ENCODE measurements at regions not wholly inside any gene's neighbourhood (a gene's known extent, or its start where the extent isn't known, plus 50 kb on each side); places are given as distances from the start of the nearest gene placed in this dataset.

GRCh38 chr5:152527358-152528052 is 122.4 kb upstream of the NMUR2 start:
- no peak for TF ChIP-seq CTCF (IDR thresholded peaks at IDR 0.05)
- DNase-seq (no peak), ATAC-seq (ENCODE audit: low read depth) (no peak)
- Mint-ChIP-seq H3K4me3 (no peak overlapping the region), H3K27ac (no peak overlapping the region), H3K36me3 (ENCODE audit: low read depth) (no peaks in the 10 kb centered on the region), H3K27me3 (peaks cover 2% of the 10 kb centered on the region), H3K4me1 (peaks cover 9% of the 10 kb centered on the region), H3K9me3 (no peaks in the 10 kb centered on the region)
- POLR2A ChIA-PET: no interaction called here
- CTCF ChIA-PET: no interaction called here
- intact Hi-C loops (cut with micrococcal nuclease): no loop called here

GRCh38 chr5:152529440-152529839 is 124.4 kb upstream of the NMUR2 start:
- CTCF ChIA-PET: no interaction called here

GRCh38 chr5:152532714-152533113 is 127.6 kb upstream of the NMUR2 start:
- no peaks in the 10 kb centered on the region for H3K27me3 Mint-ChIP-seq
- H3K36me3 Mint-ChIP-seq (ENCODE audit: low read depth): no peaks in the 10 kb centered on the region
- intact Hi-C loops (cut with micrococcal nuclease): loop anchor here (5.0 kb wide), 1 partner anchor 615 kb away; no protein-coding TSS in a partner anchor
- H3K9me3 Mint-ChIP-seq: no peaks in the 10 kb centered on the region
- H3K27ac Mint-ChIP-seq: no peak overlapping the region
- peaks cover under 1% of the 10 kb centered on the region for H3K4me1 Mint-ChIP-seq
- H3K4me3 Mint-ChIP-seq: no peak overlapping the region
- POLR2A ChIA-PET: no interaction called here
- TF ChIP-seq CTCF (IDR thresholded peaks at IDR 0.05): no peak
- CTCF ChIA-PET: interaction anchor here (2.3 kb wide), 1 partner anchor 1432 kb away, joined by 16 read pairs; no protein-coding TSS in a partner anchor
- ATAC-seq (ENCODE audit: low read depth) (no peak), DNase-seq (no peak)

More at GRCh38 chr5:152529440-152529839, 124.4 kb upstream of the NMUR2 start:
- Mint-ChIP-seq H3K9me3 (no peaks in the 10 kb centered on the region), H3K27ac (no peak overlapping the region), H3K27me3 (peaks cover 2% of the 10 kb centered on the region), H3K36me3 (ENCODE audit: low read depth) (no peaks in the 10 kb centered on the region), H3K4me1 (peaks cover 9% of the 10 kb centered on the region), H3K4me3 (no peak overlapping the region)
- no peak for DNase-seq
- no peak for TF ChIP-seq CTCF (IDR thresholded peaks at IDR 0.05)
- no peak for ATAC-seq (ENCODE audit: low read depth)
- intact Hi-C loops (cut with micrococcal nuclease): no loop called here
- POLR2A ChIA-PET: no interaction called here

- no peaks in the 10 kb centered on the region for H3K27me3 Mint-ChIP-seq
- H3K27ac Mint-ChIP-seq: no peak overlapping the region
- H3K36me3 Mint-ChIP-seq (ENCODE audit: low read depth): no peaks in the 10 kb centered on the region
- H3K4me1 Mint-ChIP-seq: no peaks in the 10 kb centered on the region
- H3K9me3 Mint-ChIP-seq: no peaks in the 10 kb centered on the region
- ATAC-seq (ENCODE audit: low read depth) (no peak), DNase-seq (no peak)
- intact Hi-C loops (cut with micrococcal nuclease): loop anchor here (5.0 kb wide), 1 partner anchor 613 kb away; no protein-coding TSS in a partner anchor
- no peak overlapping the region for H3K4me3 Mint-ChIP-seq
- POLR2A ChIA-PET: no interaction called here
- CTCF ChIA-PET: no interaction called here
- TF ChIP-seq CTCF (IDR thresholded peaks at IDR 0.05): no peak
Observed at GRCh38 chr5:152534641-152535040, 129.6 kb upstream of the NMUR2 start.

GRCh38 chr5:152542741-152543140 is 137.7 kb upstream of the NMUR2 start:
- ChIA-PET CTCF (no interaction called here), POLR2A (no interaction called here)
- Mint-ChIP-seq H3K36me3 (ENCODE audit: low read depth) (no peaks in the 10 kb centered on the region), H3K4me3 (no peak overlapping the region), H3K27me3 (peaks cover 7% of the 10 kb centered on the region), H3K27ac (no peak overlapping the region), H3K9me3 (no peaks in the 10 kb centered on the region), H3K4me1 (no peaks in the 10 kb centered on the region)
- no peak for DNase-seq
- intact Hi-C loops (cut with micrococcal nuclease): no loop called here
- no peak for ATAC-seq (ENCODE audit: low read depth)
- no peak for TF ChIP-seq CTCF (IDR thresholded peaks at IDR 0.05)

Measured in activated B cell treated with CpG ODN at 0.5 μM for 24 hours (primary cell).